ENCODE measurements at regions not wholly inside any gene's neighbourhood (a gene's known extent, or its start where the extent isn't known, plus 50 kb on each side); places are given as distances from the start of the nearest gene placed in this dataset.

DNA sequence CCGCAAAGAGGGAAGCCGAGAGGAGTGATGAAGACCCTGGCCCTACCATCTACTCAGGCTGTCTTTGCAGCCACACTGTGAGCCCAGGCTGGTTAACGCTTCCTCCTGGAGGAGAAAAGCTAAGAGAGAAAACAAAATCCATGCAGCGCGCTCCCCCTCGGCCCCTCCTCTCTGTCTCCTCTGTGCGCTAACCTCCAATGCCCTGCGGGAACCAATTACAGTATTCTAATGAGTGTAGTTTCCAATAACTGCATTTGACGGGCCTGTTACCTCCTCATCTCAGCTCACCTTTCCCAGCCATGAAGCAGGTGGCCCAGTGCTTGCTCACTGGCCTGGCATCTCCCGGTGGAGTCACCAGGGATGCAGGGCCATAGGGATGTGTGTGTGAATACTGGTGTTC is 565.5 kb downstream of the EBF1 start:
- no peak overlapping the region for H2AFZ ChIP-seq (ENCODE audit: low read length)
- H3K9ac ChIP-seq (ENCODE audit: low read length) = no peak overlapping the region
- H3K27ac ChIP-seq (ENCODE audit: low read length) = no peak overlapping the region
- DNase-seq (no peak), ATAC-seq (no peak)
- no peak overlapping the region for H3K4me3 ChIP-seq (ENCODE audit: low read length)
- ChIA-PET POLR2A (ENCODE audit: unreplicated experiment) (no interaction called here), CTCF (no interaction called here)
- H3K4me2 ChIP-seq (ENCODE audit: low read length) = no peak overlapping the region
- no peaks in the 10 kb centered on the region for H3K9me2 ChIP-seq (replicated peaks; ENCODE audit: low read length)
- intact Hi-C loops (cut with micrococcal nuclease) = no loop called here
- BruUV-seq (replicated peaks) = no TSS peak
- no peaks in the 10 kb centered on the region for H3K79me2 ChIP-seq (ENCODE audit: low read length)
- no peaks in the 10 kb centered on the region for H3K36me3 ChIP-seq (ENCODE audit: low read depth, low read length)
- H3K9me3 ChIP-seq (ENCODE audit: low read length) = no peaks in the 10 kb centered on the region
- peaks cover 39% of the 10 kb centered on the region; the same call in 1 of the 2 replicates for H3K27me3 ChIP-seq (ENCODE audit: low read length)
- H3F3A ChIP-seq (ENCODE audit: low read length, unreplicated experiment) = no peaks in the 10 kb centered on the region
- no peaks in the 10 kb centered on the region for H3K4me1 ChIP-seq (ENCODE audit: insufficient read depth, low read length)
- TF ChIP-seq EZH2 (IDR thresholded peaks at IDR 0.05; ENCODE audit: low read length, unreplicated experiment) (no peak), EZH2phosphoT487 (IDR thresholded peaks at IDR 0.05; ENCODE audit: borderline replicate concordance, low read length) (no peak)
- TF ChIP-seq, protein P1, sequence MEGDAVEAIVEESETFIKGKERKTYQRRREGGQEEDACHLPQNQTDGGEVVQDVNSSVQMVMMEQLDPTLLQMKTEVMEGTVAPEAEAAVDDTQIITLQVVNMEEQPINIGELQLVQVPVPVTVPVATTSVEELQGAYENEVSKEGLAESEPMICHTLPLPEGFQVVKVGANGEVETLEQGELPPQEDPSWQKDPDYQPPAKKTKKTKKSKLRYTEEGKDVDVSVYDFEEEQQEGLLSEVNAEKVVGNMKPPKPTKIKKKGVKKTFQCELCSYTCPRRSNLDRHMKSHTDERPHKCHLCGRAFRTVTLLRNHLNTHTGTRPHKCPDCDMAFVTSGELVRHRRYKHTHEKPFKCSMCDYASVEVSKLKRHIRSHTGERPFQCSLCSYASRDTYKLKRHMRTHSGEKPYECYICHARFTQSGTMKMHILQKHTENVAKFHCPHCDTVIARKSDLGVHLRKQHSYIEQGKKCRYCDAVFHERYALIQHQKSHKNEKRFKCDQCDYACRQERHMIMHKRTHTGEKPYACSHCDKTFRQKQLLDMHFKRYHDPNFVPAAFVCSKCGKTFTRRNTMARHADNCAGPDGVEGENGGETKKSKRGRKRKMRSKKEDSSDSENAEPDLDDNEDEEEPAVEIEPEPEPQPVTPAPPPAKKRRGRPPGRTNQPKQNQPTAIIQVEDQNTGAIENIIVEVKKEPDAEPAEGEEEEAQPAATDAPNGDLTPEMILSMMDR (conservative IDR thresholded peaks at IDR 0.05; ENCODE audit: low read depth, low read length) = no peak
- no peaks in the 10 kb centered on the region for H4K20me1 ChIP-seq (ENCODE audit: low read length)

DNA sequence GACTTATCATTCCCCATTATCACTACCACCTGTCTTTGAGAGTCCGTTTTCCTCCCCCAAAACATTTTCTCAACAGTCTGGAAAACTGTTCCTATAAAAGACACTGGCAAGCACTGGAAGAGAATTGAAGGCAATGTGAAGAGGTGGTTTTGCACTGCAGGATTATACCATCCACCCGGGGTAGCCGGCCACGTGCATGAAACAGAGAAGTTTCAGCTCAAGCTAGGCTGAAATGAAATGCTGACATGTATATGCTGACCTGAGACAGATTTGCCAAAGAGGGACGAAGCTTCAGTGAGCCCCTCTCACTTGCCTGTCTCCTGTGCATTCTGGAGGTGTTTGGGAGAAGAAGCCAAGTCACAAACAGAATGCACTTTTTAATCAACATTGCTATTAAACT is 567.0 kb downstream of the EBF1 start:
- POLR2A ChIA-PET (ENCODE audit: unreplicated experiment) = no interaction called here
- H3K4me3 ChIP-seq (ENCODE audit: low read length) = no peak overlapping the region
- CTCF ChIA-PET = no interaction called here

GRCh38 chr5:158531860-158532259 is 567.9 kb downstream of the EBF1 start:
- Histone ChIP-seq H3K9me3 (ENCODE audit: low read length) (no peaks in the 10 kb centered on the region), H3K9me2 (replicated peaks; ENCODE audit: low read length) (no peaks in the 10 kb centered on the region), H3K4me2 (ENCODE audit: low read length) (no peak overlapping the region), H3K27me3 (ENCODE audit: low read length) (peaks cover 33% of the 10 kb centered on the region; the same call in 1 of the 2 replicates), H3K4me3 (ENCODE audit: low read length) (no peak overlapping the region), H3K79me2 (ENCODE audit: low read length) (no peaks in the 10 kb centered on the region), H2AFZ (ENCODE audit: low read length) (no peak overlapping the region), H4K20me1 (ENCODE audit: low read length) (no peaks in the 10 kb centered on the region), H3K4me1 (ENCODE audit: insufficient read depth, low read length) (no peaks in the 10 kb centered on the region), H3K27ac (ENCODE audit: low read length) (no peak overlapping the region), H3F3A (ENCODE audit: low read length, unreplicated experiment) (no peaks in the 10 kb centered on the region), H3K36me3 (ENCODE audit: low read depth, low read length) (no peaks in the 10 kb centered on the region), H3K9ac (ENCODE audit: low read length) (no peak overlapping the region)
- DNase-seq = no peak
- no TSS peak for BruUV-seq (replicated peaks)
- CTCF ChIA-PET = no interaction called here
- TF ChIP-seq EZH2phosphoT487 (IDR thresholded peaks at IDR 0.05; ENCODE audit: borderline replicate concordance, low read length) (no peak), EZH2 (IDR thresholded peaks at IDR 0.05; ENCODE audit: low read length, unreplicated experiment) (no peak)
- TF ChIP-seq, protein P1 (conservative IDR thresholded peaks at IDR 0.05; ENCODE audit: low read depth, low read length) = no peak
- POLR2A ChIA-PET (ENCODE audit: unreplicated experiment) = interaction anchor here (0.6 kb wide), 1 partner anchor 150 kb away, joined by 4 read pairs; no protein-coding TSS in a partner anchor
- no peak for ATAC-seq
- intact Hi-C loops (cut with micrococcal nuclease) = no loop called here

More for the DNA sequence above, 567.0 kb downstream of the EBF1 start:
- DNase-seq = no peak
- Histone ChIP-seq H3K9me3 (ENCODE audit: low read length) (no peaks in the 10 kb centered on the region), H3K27ac (ENCODE audit: low read length) (no peak overlapping the region), H2AFZ (ENCODE audit: low read length) (no peak overlapping the region), H3K27me3 (ENCODE audit: low read length) (peaks cover 33% of the 10 kb centered on the region; the same call in 1 of the 2 replicates), H3K9ac (ENCODE audit: low read length) (no peak overlapping the region), H3K9me2 (replicated peaks; ENCODE audit: low read length) (no peaks in the 10 kb centered on the region), H3F3A (ENCODE audit: low read length, unreplicated experiment) (no peaks in the 10 kb centered on the region), H4K20me1 (ENCODE audit: low read length) (no peaks in the 10 kb centered on the region), H3K4me1 (ENCODE audit: insufficient read depth, low read length) (no peaks in the 10 kb centered on the region), H3K36me3 (ENCODE audit: low read depth, low read length) (no peaks in the 10 kb centered on the region), H3K79me2 (ENCODE audit: low read length) (no peaks in the 10 kb centered on the region), H3K4me2 (ENCODE audit: low read length) (no peak overlapping the region)
- BruUV-seq (replicated peaks) = no TSS peak
- TF ChIP-seq, protein P1 (conservative IDR thresholded peaks at IDR 0.05; ENCODE audit: low read depth, low read length) = no peak
- TF ChIP-seq EZH2 (IDR thresholded peaks at IDR 0.05; ENCODE audit: low read length, unreplicated experiment) (no peak), EZH2phosphoT487 (IDR thresholded peaks at IDR 0.05; ENCODE audit: borderline replicate concordance, low read length) (no peak)
- no peak for ATAC-seq
- intact Hi-C loops (cut with micrococcal nuclease) = no loop called here

Measured in PC-3 (cell line).